H1 (cell line): ENCODE measurements at regions not wholly inside any gene's neighbourhood (a gene's known extent, or its start where the extent isn't known, plus 50 kb on each side); places are given as distances from the start of the nearest gene placed in this dataset.

Experiments used
- FOSL1 ChIP-seq: IDR thresholded peaks from 2 replicates; pipeline ENCODE4 v1.6.1; 2011; ENCODE audit warnings: mild to moderate bottlenecking, low read depth, low read length, moderate library complexity; ENCODE audit not compliant: insufficient read depth
- HDAC2 ChIP-seq, 2 experiments: fragments of 300-600 bp in 1 of 2; sonication (generic) in 1 of 2; IDR thresholded peaks; 2 replicates each; pipeline ENCODE4 v1.6.1; 2011 to 2012; ENCODE audit warnings: low read depth in 2 of 2, low read length in 2 of 2, mild to moderate bottlenecking in 2 of 2, moderate library complexity in 2 of 2, borderline replicate concordance in 1 of 2, inconsistent platforms in 1 of 2
- HDAC6 ChIP-seq: IDR thresholded peaks from one replicate; pipeline ENCODE4 v1.7.1; 2012; ENCODE audit warnings: low read depth, mild to moderate bottlenecking, inconsistent platforms, low read length, moderate library complexity
- SP1 ChIP-seq: IDR thresholded peaks from 2 replicates; pipeline ENCODE4 v1.6.1; 2011; ENCODE audit warnings: low read depth, low read length
- TBP ChIP-seq: IDR thresholded peaks from 2 replicates; pipeline ENCODE4 v1.6.1; 2011; ENCODE audit warnings: low read depth, low read length, improper control_type of control experiment

DNA sequence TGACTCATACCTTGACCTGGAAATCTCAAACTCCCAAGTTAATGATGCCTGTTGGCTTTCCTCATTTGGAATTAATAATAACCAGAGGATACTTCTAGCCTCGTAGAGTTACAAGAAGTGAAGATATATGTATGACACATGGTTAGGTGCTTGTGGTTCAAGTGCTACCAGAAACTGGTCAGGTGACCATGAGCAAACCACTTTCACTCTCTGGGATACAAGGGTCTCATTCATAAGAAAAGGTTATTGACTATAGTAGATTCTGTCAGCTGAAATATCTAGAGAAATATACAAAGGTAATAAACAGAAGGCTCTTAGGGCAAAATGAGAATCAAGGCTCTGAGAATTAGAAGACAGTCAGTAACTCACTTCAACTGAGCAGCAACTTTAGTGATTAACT is 233.3 kb downstream of the KCNA4 start (continued):
- TF ChIP-seq TBP (no peak), FOSL1 (no peak), SP1 (no peak), HDAC6 (no peak), HDAC2 (IDR thresholded peaks at IDR 0.05; ENCODE audit: borderline replicate concordance in 1 of 2, low read depth in 2 of 2, low read length in 2 of 2) (no peak)
